NCI-H2029 (cell line): ENCODE measurements at regions not wholly inside any gene's neighbourhood (a gene's known extent, or its start where the extent isn't known, plus 50 kb on each side); places are given as distances from the start of the nearest gene placed in this dataset.
"Not testable (repeated sequence)": the region's sequence is repeated elsewhere in the genome, so short reads cannot be mapped to it uniquely, and the experiment has no call there.

ENCODE experiments used
- DNase-seq: peaks from one replicate; lab custom pipeline; 2025; lab: John Stamatoyannopoulos, UW

- DNase-seq: no peak
Measured at GRCh38 chrX:63466690-63467089, 115.6 kb upstream of the SPIN4 start.

- DNase-seq: no peak
Measured at GRCh38 chrX:63458981-63459380, 107.8 kb upstream of the SPIN4 start.

GRCh38 chrX:63453571-63453970, 102.4 kb upstream of the SPIN4 start:
- no peak for DNase-seq

DNA sequence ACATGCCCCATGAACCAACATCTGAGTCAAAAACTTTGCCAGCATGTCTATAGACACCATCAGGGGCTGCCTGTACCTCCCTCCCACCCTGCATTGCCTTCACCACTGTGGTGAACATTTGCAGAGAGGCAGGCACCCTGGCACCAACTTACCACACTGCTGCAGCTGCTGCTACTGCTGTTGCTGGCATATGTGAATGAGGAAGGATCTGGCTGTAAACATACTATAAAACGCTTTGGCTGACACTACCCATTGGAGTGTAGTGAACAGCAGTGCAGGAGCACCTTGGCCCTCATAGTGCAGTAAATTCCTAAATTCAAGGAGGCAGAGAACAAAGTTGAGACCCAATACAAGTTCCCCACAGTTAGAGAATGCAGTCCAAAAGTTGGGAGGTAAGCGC, 90.6 kb upstream of the SPIN4 start:
- DNase-seq: no peak

DNA sequence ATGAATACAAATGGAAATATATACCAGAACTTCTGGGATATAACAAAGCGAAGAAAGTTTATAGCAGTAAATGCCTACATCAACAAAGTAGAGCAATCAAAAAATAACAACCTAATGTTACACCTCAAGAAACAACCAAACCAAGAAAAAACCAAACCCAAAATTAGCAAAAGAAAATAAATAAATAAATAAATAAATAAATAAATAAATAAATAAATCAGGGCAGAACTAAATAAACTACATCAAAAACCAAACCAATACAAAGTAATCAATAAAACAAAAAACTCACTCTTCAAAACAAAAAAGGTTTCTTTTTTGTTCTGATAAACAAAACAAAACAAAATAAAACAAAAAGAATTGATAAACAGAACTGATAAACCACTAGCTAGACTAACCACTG, 88.4 kb upstream of the SPIN4 start:
- no peak for DNase-seq

DNA sequence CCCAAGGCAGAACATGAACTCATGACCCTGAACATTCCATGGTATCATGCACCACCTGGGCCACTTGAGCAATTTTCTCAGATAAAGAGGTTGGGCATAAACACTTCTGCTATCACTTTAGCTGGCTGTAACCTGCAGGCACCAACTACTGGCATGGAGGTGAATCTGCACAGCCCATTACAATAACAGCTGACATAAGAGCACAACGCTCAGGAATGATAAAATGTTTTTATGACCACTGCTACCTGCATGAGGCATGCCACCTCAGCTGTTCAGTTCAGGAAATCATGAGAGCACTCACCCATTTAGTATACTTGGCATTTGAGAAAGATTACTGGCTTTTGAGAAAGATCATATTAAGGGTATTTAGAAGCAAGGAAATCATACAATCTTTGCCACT, 85.7 kb upstream of the SPIN4 start:
- no peak for DNase-seq

- DNase-seq: no peak
Measured at GRCh38 chrX:63434665-63435064, 83.5 kb upstream of the SPIN4 start.

- no peak for DNase-seq
Measured at GRCh38 chrX:63434206-63434605, 83.1 kb upstream of the SPIN4 start.

DNA sequence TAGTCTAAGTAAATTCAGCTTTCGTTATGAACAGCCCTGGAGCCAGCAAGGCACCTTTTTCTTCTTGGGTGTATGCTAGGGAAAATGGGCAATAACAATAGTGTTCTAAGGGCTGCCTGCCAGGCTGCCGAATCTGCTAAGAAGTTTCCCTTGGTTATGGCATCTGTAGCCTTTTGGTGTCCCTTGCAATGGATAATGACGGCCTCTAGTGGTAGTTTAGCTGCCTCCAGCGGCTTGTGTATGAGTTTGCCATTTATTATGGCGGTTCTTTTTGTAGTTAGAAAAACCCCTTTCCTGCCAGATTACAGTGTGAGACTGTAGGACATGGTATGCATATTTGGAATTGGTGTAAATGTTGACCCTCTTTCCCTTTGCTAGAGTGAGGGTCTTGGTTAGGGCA, 78.9 kb upstream of the SPIN4 start:
- DNase-seq: no peak

- DNase-seq: no peak
Measured at GRCh38 chrX:63428348-63428747, 77.2 kb upstream of the SPIN4 start.

GRCh38 chrX:63426519-63426918, 75.4 kb upstream of the SPIN4 start:
- no peak for DNase-seq

DNA sequence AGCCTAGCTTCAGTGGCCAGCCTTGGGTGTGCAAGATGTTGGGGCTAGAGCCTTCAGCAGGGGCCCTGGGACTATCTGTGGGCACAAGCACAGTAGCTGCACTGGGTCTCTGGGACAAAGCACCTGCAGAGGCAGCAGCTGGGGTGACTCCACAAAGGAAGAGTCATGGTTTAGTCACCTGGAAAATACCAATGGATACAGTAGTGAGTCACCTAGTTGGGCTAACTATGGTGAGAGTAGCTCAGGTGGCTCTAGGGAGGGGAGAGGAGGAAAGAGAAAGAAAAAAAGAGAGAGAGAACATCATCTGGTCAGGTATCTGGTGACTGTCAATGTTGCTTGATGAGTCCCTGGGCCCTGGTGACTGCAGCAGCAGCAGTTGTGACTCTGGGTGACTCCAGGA, 72.9 kb upstream of the SPIN4 start:
- no peak for DNase-seq

DNA sequence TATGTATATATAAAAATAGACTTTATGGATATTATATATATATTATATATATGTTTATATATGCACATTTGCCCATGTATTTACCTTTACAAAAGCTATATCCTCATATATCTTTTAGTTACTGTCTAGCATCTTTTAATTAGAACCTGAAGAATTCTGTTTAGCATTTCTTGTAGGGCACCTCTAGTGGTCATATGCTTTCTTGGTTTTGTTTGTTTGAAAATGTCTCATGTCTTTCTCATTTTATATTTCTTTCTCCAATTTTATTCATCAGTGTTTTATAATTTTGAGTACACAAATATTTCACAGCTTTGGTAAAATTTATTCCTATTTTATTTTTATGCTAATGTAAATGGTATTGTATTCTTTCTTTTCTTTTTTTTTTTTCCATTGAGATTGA, 70.3 kb upstream of the SPIN4 start:
- no peak for DNase-seq

GRCh38 chrX:63418211-63418610, 67.1 kb upstream of the SPIN4 start:
- no peak for DNase-seq

- DNase-seq: no peak
Measured at GRCh38 chrX:63417649-63418048, 66.5 kb upstream of the SPIN4 start.

DNA sequence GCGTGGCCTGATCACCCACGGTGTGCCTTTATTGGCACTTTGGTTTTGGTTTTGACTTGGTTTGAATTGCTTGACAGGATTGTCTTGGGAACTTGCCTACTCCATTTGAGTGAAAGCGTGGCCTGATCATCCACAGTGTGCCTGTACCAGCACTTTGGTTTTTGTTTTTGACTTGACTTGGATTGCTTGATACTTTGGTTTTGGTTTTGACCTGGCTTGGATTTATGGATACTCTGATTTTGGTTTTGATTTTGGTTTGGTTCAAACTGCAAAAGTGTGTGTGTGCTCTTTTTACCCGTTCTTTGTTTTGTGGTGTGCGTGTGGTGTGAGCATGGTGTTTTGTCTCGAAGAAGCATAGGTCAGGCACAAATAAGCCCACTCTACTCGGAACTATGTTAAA, 58.8 kb upstream of the SPIN4 start:
- not testable (repeated sequence) for DNase-seq

DNA sequence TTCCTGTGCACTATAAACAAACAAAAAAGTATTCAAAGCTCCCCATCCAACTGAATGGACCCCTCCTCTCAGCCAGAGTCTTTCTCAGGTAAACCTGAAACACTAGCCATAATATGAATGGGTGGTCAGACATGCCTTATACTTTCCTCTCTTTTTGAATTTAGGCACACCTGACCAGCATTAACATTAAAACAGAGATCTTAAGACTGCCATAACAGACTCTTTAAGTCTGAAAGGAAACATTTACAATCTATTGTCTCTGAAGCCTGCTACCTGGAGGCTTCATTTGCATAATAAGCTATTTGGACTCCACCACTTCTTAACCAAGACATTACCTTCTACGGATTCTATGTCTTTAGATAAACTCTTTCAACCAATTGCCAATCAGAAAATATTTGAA, 56.9 kb upstream of the SPIN4 start:
- DNase-seq: no peak

GRCh38 chrX:63404332-63404731, 53.2 kb upstream of the SPIN4 start:
- DNase-seq: no peak

- no peak for DNase-seq
Measured at GRCh38 chrX:63402106-63402505, 51.0 kb upstream of the SPIN4 start.
